ENCODE measurements at regions not wholly inside any gene's neighbourhood (a gene's known extent, or its start where the extent isn't known, plus 50 kb on each side); places are given as distances from the start of the nearest gene placed in this dataset.

DNA sequence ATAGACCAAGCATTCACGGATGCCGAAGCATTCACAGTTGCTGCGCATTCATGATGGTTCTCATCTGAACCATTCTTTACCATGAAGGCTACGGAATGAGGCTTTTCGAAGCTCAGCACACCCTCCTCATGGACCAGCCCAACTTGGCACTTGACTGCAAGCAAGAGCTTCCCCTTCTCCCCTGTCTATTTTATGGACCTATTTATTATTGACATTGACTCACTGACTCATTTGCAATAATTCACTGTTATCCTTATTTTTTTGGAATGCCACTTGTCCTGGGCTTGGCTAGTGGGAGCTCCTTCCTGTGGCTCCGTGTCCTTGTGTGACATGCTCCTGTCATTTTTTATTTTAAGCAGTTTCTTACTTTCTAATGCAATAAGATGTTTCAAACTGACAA is 51.5 kb upstream of the ICE1 start:
- Histone ChIP-seq H3K9me2 (ENCODE audit: insufficient read depth) (peaks cover 25% of the 10 kb centered on the region; the same call in 1 of the 2 replicates), H3K4me3 (no peak overlapping the region), H3K4me1 (ENCODE audit: insufficient read depth) (no peaks in the 10 kb centered on the region; the same call in 1 of the 2 replicates), H4K20me1 (replicated peaks; ENCODE audit: insufficient read depth) (no peaks in the 10 kb centered on the region), H3K36me3 (ENCODE audit: insufficient read depth) (no peaks in the 10 kb centered on the region), H3F3A (replicated peaks; ENCODE audit: low read depth) (no peaks in the 10 kb centered on the region), H3K27me3 (ENCODE audit: insufficient read depth) (no peaks in the 10 kb centered on the region), H2AFZ (no peak overlapping the region), H3K27ac (ENCODE audit: low read depth) (no peak overlapping the region), H3K4me2 (no peak overlapping the region), H3K79me2 (replicated peaks; ENCODE audit: insufficient read depth) (no peaks in the 10 kb centered on the region)
- Mint-ChIP-seq H3K36me3 (ENCODE audit: low read depth) (no peaks in the 10 kb centered on the region; the same call in 2 of the 3 replicates), H3K27ac (no peak overlapping the region), H3K4me3 (no peak overlapping the region), H3K4me1 (peaks cover 22% of the 10 kb centered on the region), H3K9me3 (peaks cover 8% of the 10 kb centered on the region), H3K27me3 (ENCODE audit: insufficient read depth, low read depth, poor library complexity) (peaks cover 10% of the 10 kb centered on the region)
- ATAC-seq (no peak), DNase-seq (ENCODE audit: low spot score) (no peak)
- TF ChIP-seq ZNF331 (CRISPR knock-in tag; IDR thresholded peaks at IDR 0.05; ENCODE audit: low read depth): no peak
- TF ChIP-seq CTCF (conservative IDR thresholded peaks at IDR 0.05; ENCODE audit: low read depth in 2 of 2): no peak
- no peak for TF ChIP-seq EZH2phosphoT487 (IDR thresholded peaks at IDR 0.05; ENCODE audit: unreplicated experiment)
- no peak for TF ChIP-seq POLR2AphosphoS5 (IDR thresholded peaks at IDR 0.05; ENCODE audit: low read depth)
- TF ChIP-seq, protein P1, sequence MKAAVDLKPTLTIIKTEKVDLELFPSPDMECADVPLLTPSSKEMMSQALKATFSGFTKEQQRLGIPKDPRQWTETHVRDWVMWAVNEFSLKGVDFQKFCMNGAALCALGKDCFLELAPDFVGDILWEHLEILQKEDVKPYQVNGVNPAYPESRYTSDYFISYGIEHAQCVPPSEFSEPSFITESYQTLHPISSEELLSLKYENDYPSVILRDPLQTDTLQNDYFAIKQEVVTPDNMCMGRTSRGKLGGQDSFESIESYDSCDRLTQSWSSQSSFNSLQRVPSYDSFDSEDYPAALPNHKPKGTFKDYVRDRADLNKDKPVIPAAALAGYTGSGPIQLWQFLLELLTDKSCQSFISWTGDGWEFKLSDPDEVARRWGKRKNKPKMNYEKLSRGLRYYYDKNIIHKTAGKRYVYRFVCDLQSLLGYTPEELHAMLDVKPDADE (IDR thresholded peaks at IDR 0.05): no peak
- no peak for TF ChIP-seq NANOG (IDR thresholded peaks at IDR 0.05; ENCODE audit: borderline replicate concordance)
- no peak for TF ChIP-seq STAT1 (IDR thresholded peaks at IDR 0.05; ENCODE audit: unreplicated experiment)
- TF ChIP-seq CREB1 (CRISPR knock-in tag; IDR thresholded peaks at IDR 0.05; ENCODE audit: low read depth): no peak
- no peak for TF ChIP-seq EZH2 (IDR thresholded peaks at IDR 0.05; ENCODE audit: low read depth, unreplicated experiment)
- no peak for TF ChIP-seq REST (IDR thresholded peaks at IDR 0.05; ENCODE audit: unreplicated experiment)
- TF ChIP-seq, protein P2, sequence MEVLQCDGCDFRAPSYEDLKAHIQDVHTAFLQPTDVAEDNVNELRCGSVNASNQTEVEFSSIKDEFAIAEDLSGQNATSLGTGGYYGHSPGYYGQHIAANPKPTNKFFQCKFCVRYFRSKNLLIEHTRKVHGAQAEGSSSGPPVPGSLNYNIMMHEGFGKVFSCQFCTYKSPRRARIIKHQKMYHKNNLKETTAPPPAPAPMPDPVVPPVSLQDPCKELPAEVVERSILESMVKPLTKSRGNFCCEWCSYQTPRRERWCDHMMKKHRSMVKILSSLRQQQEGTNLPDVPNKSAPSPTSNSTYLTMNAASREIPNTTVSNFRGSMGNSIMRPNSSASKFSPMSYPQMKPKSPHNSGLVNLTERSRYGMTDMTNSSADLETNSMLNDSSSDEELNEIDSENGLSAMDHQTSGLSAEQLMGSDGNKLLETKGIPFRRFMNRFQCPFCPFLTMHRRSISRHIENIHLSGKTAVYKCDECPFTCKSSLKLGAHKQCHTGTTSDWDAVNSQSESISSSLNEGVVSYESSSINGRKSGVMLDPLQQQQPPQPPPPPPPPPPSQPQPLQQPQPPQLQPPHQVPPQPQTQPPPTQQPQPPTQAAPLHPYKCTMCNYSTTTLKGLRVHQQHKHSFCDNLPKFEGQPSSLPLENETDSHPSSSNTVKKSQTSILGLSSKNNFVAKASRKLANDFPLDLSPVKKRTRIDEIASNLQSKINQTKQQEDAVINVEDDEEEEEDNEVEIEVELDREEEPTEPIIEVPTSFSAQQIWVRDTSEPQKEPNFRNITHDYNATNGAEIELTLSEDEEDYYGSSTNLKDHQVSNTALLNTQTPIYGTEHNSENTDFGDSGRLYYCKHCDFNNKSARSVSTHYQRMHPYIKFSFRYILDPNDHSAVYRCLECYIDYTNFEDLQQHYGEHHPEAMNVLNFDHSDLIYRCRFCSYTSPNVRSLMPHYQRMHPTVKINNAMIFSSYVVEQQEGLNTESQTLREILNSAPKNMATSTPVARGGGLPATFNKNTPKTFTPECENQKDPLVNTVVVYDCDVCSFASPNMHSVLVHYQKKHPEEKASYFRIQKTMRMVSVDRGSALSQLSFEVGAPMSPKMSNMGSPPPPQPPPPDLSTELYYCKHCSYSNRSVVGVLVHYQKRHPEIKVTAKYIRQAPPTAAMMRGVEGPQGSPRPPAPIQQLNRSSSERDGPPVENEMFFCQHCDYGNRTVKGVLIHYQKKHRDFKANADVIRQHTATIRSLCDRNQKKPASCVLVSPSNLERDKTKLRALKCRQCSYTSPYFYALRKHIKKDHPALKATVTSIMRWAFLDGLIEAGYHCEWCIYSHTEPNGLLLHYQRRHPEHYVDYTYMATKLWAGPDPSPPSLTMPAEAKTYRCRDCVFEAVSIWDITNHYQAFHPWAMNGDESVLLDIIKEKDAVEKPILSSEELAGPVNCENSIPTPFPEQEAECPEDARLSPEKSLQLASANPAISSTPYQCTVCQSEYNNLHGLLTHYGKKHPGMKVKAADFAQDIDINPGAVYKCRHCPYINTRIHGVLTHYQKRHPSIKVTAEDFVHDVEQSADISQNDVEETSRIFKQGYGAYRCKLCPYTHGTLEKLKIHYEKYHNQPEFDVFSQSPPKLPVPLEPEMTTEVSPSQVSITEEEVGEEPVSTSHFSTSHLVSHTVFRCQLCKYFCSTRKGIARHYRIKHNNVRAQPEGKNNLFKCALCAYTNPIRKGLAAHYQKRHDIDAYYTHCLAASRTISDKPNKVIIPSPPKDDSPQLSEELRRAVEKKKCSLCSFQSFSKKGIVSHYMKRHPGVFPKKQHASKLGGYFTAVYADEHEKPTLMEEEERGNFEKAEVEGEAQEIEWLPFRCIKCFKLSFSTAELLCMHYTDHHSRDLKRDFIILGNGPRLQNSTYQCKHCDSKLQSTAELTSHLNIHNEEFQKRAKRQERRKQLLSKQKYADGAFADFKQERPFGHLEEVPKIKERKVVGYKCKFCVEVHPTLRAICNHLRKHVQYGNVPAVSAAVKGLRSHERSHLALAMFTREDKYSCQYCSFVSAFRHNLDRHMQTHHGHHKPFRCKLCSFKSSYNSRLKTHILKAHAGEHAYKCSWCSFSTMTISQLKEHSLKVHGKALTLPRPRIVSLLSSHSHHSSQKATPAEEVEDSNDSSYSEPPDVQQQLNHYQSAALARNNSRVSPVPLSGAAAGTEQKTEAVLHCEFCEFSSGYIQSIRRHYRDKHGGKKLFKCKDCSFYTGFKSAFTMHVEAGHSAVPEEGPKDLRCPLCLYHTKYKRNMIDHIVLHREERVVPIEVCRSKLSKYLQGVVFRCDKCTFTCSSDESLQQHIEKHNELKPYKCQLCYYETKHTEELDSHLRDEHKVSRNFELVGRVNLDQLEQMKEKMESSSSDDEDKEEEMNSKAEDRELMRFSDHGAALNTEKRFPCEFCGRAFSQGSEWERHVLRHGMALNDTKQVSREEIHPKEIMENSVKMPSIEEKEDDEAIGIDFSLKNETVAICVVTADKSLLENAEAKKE (CRISPR knock-in tag; IDR thresholded peaks at IDR 0.05): no peak
- TF ChIP-seq JUNB (IDR thresholded peaks at IDR 0.05; ENCODE audit: unreplicated experiment): no peak
- TF ChIP-seq ZNF114 (CRISPR knock-in tag; IDR thresholded peaks at IDR 0.05): no peak
